ENCODE measurements at regions not wholly inside any gene's neighbourhood (a gene's known extent, or its start where the extent isn't known, plus 50 kb on each side); places are given as distances from the start of the nearest gene placed in this dataset.

- no peak for TF ChIP-seq AFF1 (IDR thresholded peaks at IDR 0.05; ENCODE audit: low read depth in 1 of 2, partially characterized antibody in 2 of 2)
- no peak for TF ChIP-seq GTF2E2 (tag; IDR thresholded peaks at IDR 0.05)
- no peak for TF ChIP-seq E2F4 (CRISPR knock-in tag; IDR thresholded peaks at IDR 0.05; ENCODE audit: low read depth)
These were observed 54.8 kb upstream of the DOCK10 start (continued) for GRCh38 chr2:225097035-225097434.
